ENCODE measurements at regions not wholly inside any gene's neighbourhood (a gene's known extent, or its start where the extent isn't known, plus 50 kb on each side); places are given as distances from the start of the nearest gene placed in this dataset.

DNA sequence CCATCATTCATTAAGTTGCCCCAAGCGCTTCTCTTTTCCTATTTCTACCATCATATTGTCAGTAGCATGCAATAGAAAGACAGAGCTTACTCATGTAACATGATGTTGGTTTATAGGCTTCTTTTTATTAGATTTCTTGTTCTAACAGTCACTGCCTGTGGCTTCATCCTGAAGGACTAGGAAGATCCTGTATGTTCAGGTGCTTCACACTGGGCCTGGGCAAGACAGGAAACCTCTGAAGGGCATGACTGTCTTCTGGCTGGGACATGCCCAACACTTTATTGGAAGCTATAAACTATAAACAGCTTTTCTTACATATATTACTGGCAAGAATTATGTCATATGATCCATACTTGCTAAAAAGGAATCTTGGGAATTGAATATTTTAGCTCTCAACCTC lies 258.4 kb upstream of the AKR1E2 start:
- Mint-ChIP-seq H3K4me1 (no peaks in the 10 kb centered on the region), H3K36me3 (ENCODE audit: insufficient read depth in 1 of 3, low read depth in 3 of 3) (no peaks in the 10 kb centered on the region)

More for the DNA sequence above, 258.4 kb upstream of the AKR1E2 start:
- Histone ChIP-seq H3K23ac (ENCODE audit: insufficient read length, low read depth, low read length) (no peak overlapping the region), H3K9me3 (ENCODE audit: control insufficient read depth, low read depth, low read length) (no peaks in the 10 kb centered on the region), H2BK12ac (ENCODE audit: insufficient read length, low read depth, low read length) (no peak overlapping the region), H2AK5ac (ENCODE audit: insufficient read length, low read length) (no peak overlapping the region), H2BK15ac (ENCODE audit: low read depth, low read length) (no peak overlapping the region), H3K14ac (ENCODE audit: insufficient read depth, low read length) (no peak overlapping the region), H2BK5ac (ENCODE audit: insufficient read length, low read length) (no peak overlapping the region), H3K9ac (ENCODE audit: extremely low read depth, insufficient read length, low read length) (no peak overlapping the region), H3K79me1 (ENCODE audit: insufficient read depth, low read depth, low read length, poor library complexity, severe bottlenecking) (no peaks in the 10 kb centered on the region), H3K27ac (ENCODE audit: insufficient read length, low read depth, low read length) (no peak overlapping the region), H2AFZ (ENCODE audit: low read length) (no peak overlapping the region), H4K20me1 (ENCODE audit: control insufficient read depth, insufficient read depth, insufficient read length) (no peaks in the 10 kb centered on the region), H3K27me3 (ENCODE audit: insufficient read depth, low read length) (no peaks in the 10 kb centered on the region), H3K79me2 (ENCODE audit: insufficient read depth, low read length) (no peaks in the 10 kb centered on the region), H2BK120ac (ENCODE audit: low read depth, low read length, poor library complexity, severe bottlenecking) (no peak overlapping the region), H3K23me2 (ENCODE audit: insufficient read length, low read depth, low read length, poor library complexity, severe bottlenecking) (no peaks in the 10 kb centered on the region), H3K4me1 (ENCODE audit: insufficient read depth, low read length) (no peaks in the 10 kb centered on the region), H3K18ac (ENCODE audit: insufficient read length, low read depth, low read length) (no peak overlapping the region), H4K8ac (replicated peaks; ENCODE audit: insufficient read length, low read depth, low read length) (no peak overlapping the region), H3K56ac (ENCODE audit: insufficient read length, low read depth, low read length) (no peak overlapping the region), H3K4ac (ENCODE audit: low read depth, low read length) (no peak overlapping the region), H4K91ac (ENCODE audit: insufficient read length, low read depth, low read length) (no peak overlapping the region), H4K5ac (ENCODE audit: insufficient read length, low read depth, low read length) (no peak overlapping the region), H3T11ph (ENCODE audit: low read length) (no peak overlapping the region), H3K4me2 (ENCODE audit: insufficient read depth, insufficient read length, low read length) (no peak overlapping the region), H2BK20ac (ENCODE audit: low read depth, low read length, poor library complexity, severe bottlenecking) (no peak overlapping the region)
- no CpG with 5 or more reads among the region's 1 CpG for WGBS (ENCODE audit: extremely low coverage, insufficient read length, low lambda C conversion rate)
- Mint-ChIP-seq H3K4me3 (no peak overlapping the region), H3K9me3 (no peaks in the 10 kb centered on the region), H3K27ac (no peak overlapping the region), H3K27me3 (ENCODE audit: low read depth) (peaks cover 3% of the 10 kb centered on the region; the same call in 1 of the 2 replicates)
- TF ChIP-seq, protein P1, sequence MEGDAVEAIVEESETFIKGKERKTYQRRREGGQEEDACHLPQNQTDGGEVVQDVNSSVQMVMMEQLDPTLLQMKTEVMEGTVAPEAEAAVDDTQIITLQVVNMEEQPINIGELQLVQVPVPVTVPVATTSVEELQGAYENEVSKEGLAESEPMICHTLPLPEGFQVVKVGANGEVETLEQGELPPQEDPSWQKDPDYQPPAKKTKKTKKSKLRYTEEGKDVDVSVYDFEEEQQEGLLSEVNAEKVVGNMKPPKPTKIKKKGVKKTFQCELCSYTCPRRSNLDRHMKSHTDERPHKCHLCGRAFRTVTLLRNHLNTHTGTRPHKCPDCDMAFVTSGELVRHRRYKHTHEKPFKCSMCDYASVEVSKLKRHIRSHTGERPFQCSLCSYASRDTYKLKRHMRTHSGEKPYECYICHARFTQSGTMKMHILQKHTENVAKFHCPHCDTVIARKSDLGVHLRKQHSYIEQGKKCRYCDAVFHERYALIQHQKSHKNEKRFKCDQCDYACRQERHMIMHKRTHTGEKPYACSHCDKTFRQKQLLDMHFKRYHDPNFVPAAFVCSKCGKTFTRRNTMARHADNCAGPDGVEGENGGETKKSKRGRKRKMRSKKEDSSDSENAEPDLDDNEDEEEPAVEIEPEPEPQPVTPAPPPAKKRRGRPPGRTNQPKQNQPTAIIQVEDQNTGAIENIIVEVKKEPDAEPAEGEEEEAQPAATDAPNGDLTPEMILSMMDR (conservative IDR thresholded peaks at IDR 0.05): no peak
- no peak for DNase-seq
